SK-N-MC (cell line): ENCODE measurements at regions not wholly inside any gene's neighbourhood (a gene's known extent, or its start where the extent isn't known, plus 50 kb on each side); places are given as distances from the start of the nearest gene placed in this dataset.

Experiments
- DNase-seq: peaks from one replicate; pipeline ENCODE4 v3.0.0-alpha.2; 2011; ENCODE audit warnings: low read depth, low spot score
- H3K27ac ChIP-seq: fragments of 200-600 bp; sonication (generic); 2 replicates; pipeline ENCODE4 v1.5.1; 2016; ENCODE audit warnings: mixed run types
- H3K36me3 ChIP-seq: fragments of 200-600 bp; sonication (generic); 2 replicates; pipeline ENCODE4 v1.6.1; 2017; ENCODE audit warnings: antibody characterized with exemption, low read length, mixed read lengths; ENCODE audit not compliant: insufficient read depth
- H3K4me3 ChIP-seq: fragments of 200-600 bp; sonication (generic); 2 replicates; pipeline ENCODE4 v1.5.1; 2016
- H3K9ac ChIP-seq: fragments of 200-600 bp; sonication (generic); 2 replicates; pipeline ENCODE4 v1.8.0; 2017; ENCODE audit warnings: mixed run types, mixed read lengths; ENCODE audit not compliant: insufficient read length
- H3K9me3 ChIP-seq: fragments of 200-600 bp; sonication (generic); 2 replicates; pipeline ENCODE4 v1.6.1; 2017; ENCODE audit warnings: low read depth, mild to moderate bottlenecking, antibody characterized with exemption, low read length, moderate library complexity, mixed read lengths
- EZH2 ChIP-seq: fragments of 200-600 bp; sonication (generic); IDR thresholded peaks from one replicate; pipeline ENCODE4 v1.6.1; 2017; ENCODE audit warnings: antibody characterized with exemption
- FOXP2 ChIP-seq: optimal IDR thresholded peaks from 2 replicates; pipeline ENCODE3; 2011; ENCODE audit warnings: mild to moderate bottlenecking, moderate library complexity; ENCODE audit not compliant: insufficient read depth; ENCODE audit errors: extremely low read length, control extremely low read depth
- POLR2AphosphoS5 ChIP-seq: IDR thresholded peaks from 2 replicates; pipeline ENCODE4 v1.6.1; 2012; ENCODE audit warnings: mild to moderate bottlenecking, low read depth, low read length, borderline replicate concordance

GRCh38 chr22:26892166-26893041 is 235.0 kb downstream of the MIAT start:
- Histone ChIP-seq H3K9me3 (no peaks in the 10 kb centered on the region), H3K9ac (no peak overlapping the region), H3K27ac (no peak overlapping the region), H3K4me3 (no peak overlapping the region), H3K36me3 (no peaks in the 10 kb centered on the region)
- no peak for TF ChIP-seq POLR2AphosphoS5
- TF ChIP-seq FOXP2, result no peak
- no peak for TF ChIP-seq EZH2
- no peak for DNase-seq

GRCh38 chr22:26893173-26894110 is 236.1 kb downstream of the MIAT start:
- H3K4me3 ChIP-seq, result no peak overlapping the region
- no peaks in the 10 kb centered on the region for H3K36me3 ChIP-seq
- DNase-seq, result no peak
- TF ChIP-seq FOXP2, result no peak
- no peak for TF ChIP-seq EZH2
- no peak for TF ChIP-seq POLR2AphosphoS5
- H3K9ac ChIP-seq, result no peak overlapping the region
- H3K9me3 ChIP-seq, result no peaks in the 10 kb centered on the region
- no peak overlapping the region for H3K27ac ChIP-seq

GRCh38 chr22:26894362-26894761 is 237.0 kb downstream of the MIAT start:
- Histone ChIP-seq H3K9me3 (no peaks in the 10 kb centered on the region), H3K36me3 (no peaks in the 10 kb centered on the region), H3K27ac (peak overlapping the region; percentile 65; the same call in 1 of the 2 replicates), H3K9ac (no peak overlapping the region), H3K4me3 (no peak overlapping the region)
- TF ChIP-seq POLR2AphosphoS5 (no peak), EZH2 (no peak), FOXP2 (no peak)
- DNase-seq, result no peak

GRCh38 chr22:26894766-26895485 is 237.5 kb downstream of the MIAT start:
- TF ChIP-seq POLR2AphosphoS5 (no peak), FOXP2 (no peak), EZH2 (no peak)
- Histone ChIP-seq H3K9ac (no peak overlapping the region), H3K9me3 (no peaks in the 10 kb centered on the region), H3K27ac (peak overlapping the region; percentile 65), H3K36me3 (no peaks in the 10 kb centered on the region), H3K4me3 (no peak overlapping the region)
- DNase-seq, result no peak

- no peak overlapping the region for H3K27ac ChIP-seq
- no peak for TF ChIP-seq FOXP2
- no peak for TF ChIP-seq EZH2
- TF ChIP-seq POLR2AphosphoS5, result no peak
- no peak overlapping the region for H3K9ac ChIP-seq
- H3K36me3 ChIP-seq, result no peaks in the 10 kb centered on the region
- H3K9me3 ChIP-seq, result no peaks in the 10 kb centered on the region
- no peak for DNase-seq
- H3K4me3 ChIP-seq, result no peak overlapping the region
Observed at GRCh38 chr22:26897384-26897783, 240.0 kb downstream of the MIAT start.

- Histone ChIP-seq H3K4me3 (no peak overlapping the region), H3K36me3 (no peaks in the 10 kb centered on the region), H3K27ac (no peak overlapping the region), H3K9me3 (no peaks in the 10 kb centered on the region), H3K9ac (no peak overlapping the region)
- DNase-seq, result no peak
- TF ChIP-seq EZH2 (no peak), POLR2AphosphoS5 (no peak), FOXP2 (no peak)
Observed at GRCh38 chr22:26898946-26899605, 241.7 kb downstream of the MIAT start.

GRCh38 chr22:26900787-26901186 is 243.4 kb downstream of the MIAT start:
- TF ChIP-seq EZH2, result no peak
- no peak for TF ChIP-seq POLR2AphosphoS5
- no peak for TF ChIP-seq FOXP2
- Histone ChIP-seq H3K9ac (no peak overlapping the region), H3K27ac (peak overlapping the region; percentile 96), H3K36me3 (no peaks in the 10 kb centered on the region), H3K9me3 (no peaks in the 10 kb centered on the region), H3K4me3 (no peak overlapping the region)
- no peak for DNase-seq
